ENCODE measurements at regions not wholly inside any gene's neighbourhood (a gene's known extent, or its start where the extent isn't known, plus 50 kb on each side); places are given as distances from the start of the nearest gene placed in this dataset.
"Not testable (repeated sequence)": the region's sequence is repeated elsewhere in the genome, so short reads cannot be mapped to it uniquely, and the experiment has no call there.

GRCh38 chr3:81329835-81330234, 431.6 kb downstream of the GBE1 start:
- TF ChIP-seq, protein P1, sequence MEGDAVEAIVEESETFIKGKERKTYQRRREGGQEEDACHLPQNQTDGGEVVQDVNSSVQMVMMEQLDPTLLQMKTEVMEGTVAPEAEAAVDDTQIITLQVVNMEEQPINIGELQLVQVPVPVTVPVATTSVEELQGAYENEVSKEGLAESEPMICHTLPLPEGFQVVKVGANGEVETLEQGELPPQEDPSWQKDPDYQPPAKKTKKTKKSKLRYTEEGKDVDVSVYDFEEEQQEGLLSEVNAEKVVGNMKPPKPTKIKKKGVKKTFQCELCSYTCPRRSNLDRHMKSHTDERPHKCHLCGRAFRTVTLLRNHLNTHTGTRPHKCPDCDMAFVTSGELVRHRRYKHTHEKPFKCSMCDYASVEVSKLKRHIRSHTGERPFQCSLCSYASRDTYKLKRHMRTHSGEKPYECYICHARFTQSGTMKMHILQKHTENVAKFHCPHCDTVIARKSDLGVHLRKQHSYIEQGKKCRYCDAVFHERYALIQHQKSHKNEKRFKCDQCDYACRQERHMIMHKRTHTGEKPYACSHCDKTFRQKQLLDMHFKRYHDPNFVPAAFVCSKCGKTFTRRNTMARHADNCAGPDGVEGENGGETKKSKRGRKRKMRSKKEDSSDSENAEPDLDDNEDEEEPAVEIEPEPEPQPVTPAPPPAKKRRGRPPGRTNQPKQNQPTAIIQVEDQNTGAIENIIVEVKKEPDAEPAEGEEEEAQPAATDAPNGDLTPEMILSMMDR (conservative IDR thresholded peaks at IDR 0.05; ENCODE audit: low read length): not testable (repeated sequence)
- not testable (repeated sequence) for TF ChIP-seq EZH2phosphoT487 (IDR thresholded peaks at IDR 0.05; ENCODE audit: borderline replicate concordance, low read depth, low read length)
